GM10248 (cell line): ENCODE measurements at regions not wholly inside any gene's neighbourhood (a gene's known extent, or its start where the extent isn't known, plus 50 kb on each side); places are given as distances from the start of the nearest gene placed in this dataset.
"Not testable (repeated sequence)": the region's sequence is repeated elsewhere in the genome, so short reads cannot be mapped to it uniquely, and the experiment has no call there.

Experiments
- CTCF ChIA-PET: fragments of 300-600 bp; sonication (Branson Sonifier 250); formaldehyde crosslinking; extraction: SDS; loops from one replicate; lab custom pipeline; 2021; ENCODE audit warnings: antibody characterized with exemption; lab: Yijun Ruan, JAX
- POLR2A ChIA-PET: fragments of 350-650 bp; sonication (Branson Sonifier 250); formaldehyde crosslinking; extraction: SDS; loops from one replicate; lab custom pipeline; 2020; ENCODE audit warnings: antibody characterized with exemption; lab: Yijun Ruan, JAX
- DNase-seq: peaks from one replicate; pipeline ENCODE4 v3.0.0; 2012; ENCODE audit errors: extremely low spot score
- TF ChIP-seq, protein P1 (sequence below): IDR thresholded peaks from 2 replicates; pipeline ENCODE4 v1.5.1; 2012; ENCODE audit warnings: mild to moderate bottlenecking, low read depth; ENCODE audit errors: extremely low read depth, missing control alignments, control extremely low read depth

DNA sequence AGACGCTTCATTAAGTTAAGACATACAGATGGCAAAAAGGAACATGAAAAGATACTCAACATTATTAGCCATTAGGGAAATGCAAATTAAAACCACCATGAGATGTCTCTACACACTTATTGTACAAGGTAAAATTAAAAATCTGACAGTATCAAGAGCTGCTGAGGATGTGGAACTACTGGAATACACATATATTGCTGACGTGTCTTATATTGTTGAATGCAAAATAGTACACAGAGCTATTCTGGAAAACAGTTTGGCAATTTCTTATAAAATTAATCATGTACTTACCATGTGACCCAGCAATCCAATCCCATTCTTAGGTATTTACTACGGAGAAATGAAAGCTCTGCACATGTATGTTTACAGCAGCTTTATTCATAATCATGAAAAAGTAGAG is 742.5 kb downstream of the TBC1D22A start:
- POLR2A ChIA-PET = no interaction called here
- CTCF ChIA-PET = interaction anchor here (1.4 kb wide), 1 partner anchor 10 kb away, joined by 5 read pairs; no protein-coding TSS in a partner anchor
- no peak for DNase-seq
- TF ChIP-seq, protein P1, sequence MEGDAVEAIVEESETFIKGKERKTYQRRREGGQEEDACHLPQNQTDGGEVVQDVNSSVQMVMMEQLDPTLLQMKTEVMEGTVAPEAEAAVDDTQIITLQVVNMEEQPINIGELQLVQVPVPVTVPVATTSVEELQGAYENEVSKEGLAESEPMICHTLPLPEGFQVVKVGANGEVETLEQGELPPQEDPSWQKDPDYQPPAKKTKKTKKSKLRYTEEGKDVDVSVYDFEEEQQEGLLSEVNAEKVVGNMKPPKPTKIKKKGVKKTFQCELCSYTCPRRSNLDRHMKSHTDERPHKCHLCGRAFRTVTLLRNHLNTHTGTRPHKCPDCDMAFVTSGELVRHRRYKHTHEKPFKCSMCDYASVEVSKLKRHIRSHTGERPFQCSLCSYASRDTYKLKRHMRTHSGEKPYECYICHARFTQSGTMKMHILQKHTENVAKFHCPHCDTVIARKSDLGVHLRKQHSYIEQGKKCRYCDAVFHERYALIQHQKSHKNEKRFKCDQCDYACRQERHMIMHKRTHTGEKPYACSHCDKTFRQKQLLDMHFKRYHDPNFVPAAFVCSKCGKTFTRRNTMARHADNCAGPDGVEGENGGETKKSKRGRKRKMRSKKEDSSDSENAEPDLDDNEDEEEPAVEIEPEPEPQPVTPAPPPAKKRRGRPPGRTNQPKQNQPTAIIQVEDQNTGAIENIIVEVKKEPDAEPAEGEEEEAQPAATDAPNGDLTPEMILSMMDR = no peak

DNA sequence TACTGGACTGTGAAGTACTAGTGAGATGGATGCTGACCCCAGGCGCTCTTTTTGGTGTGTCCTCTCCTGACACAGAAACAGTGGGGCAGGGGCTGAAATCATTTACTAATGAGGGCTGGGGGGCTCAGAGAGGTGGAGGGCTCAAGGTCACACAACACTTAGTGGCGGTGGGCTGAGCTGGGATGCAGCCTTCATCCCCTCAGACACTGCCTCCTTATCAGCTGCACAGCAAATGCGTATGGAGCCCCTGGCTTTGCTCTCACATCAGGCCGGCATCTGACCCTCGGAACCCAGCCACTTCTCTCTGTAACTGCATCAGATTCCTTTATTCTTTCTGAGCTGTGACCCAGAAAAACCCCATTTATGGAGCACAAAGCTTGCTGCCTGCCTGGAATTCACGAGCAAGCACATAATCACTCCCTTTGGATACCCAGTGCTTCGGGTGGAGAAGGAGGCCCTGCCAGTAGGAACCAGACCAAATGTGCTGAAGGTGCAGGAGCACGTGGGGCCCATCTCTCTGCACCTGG is 736.6 kb downstream of the TBC1D22A start:
- CTCF ChIA-PET = no interaction called here
- POLR2A ChIA-PET = no interaction called here
- DNase-seq = no peak
- TF ChIP-seq, protein P1 = no peak

DNA sequence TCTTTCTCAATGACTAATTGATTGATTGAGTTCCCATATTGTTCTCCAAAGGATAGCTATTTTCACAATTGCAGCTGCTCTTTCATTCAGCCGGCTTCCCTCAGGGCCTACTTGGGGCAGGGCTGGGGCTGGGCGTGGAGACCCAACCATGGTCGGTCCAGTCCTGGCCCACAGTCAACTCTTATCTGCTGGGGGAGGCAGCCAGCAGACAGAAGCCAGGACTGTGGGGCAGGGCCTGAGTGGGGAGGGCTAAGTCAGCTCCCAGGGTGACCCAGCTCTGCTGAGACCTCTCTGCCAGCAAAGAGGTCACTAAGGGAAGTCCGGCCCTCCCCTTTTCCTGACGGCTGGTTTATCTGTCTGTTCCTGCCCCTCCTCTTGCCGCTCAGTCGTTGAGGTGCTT is 735.2 kb downstream of the TBC1D22A start:
- DNase-seq = no peak
- TF ChIP-seq, protein P1 = no peak
- ChIA-PET POLR2A (no interaction called here), CTCF (no interaction called here)

- TF ChIP-seq, protein P1 = no peak
- DNase-seq = no peak
- POLR2A ChIA-PET = no interaction called here
- CTCF ChIA-PET = no interaction called here
These were observed 732.7 kb downstream of the TBC1D22A start for GRCh38 chr22:47495110-47495509.

DNA sequence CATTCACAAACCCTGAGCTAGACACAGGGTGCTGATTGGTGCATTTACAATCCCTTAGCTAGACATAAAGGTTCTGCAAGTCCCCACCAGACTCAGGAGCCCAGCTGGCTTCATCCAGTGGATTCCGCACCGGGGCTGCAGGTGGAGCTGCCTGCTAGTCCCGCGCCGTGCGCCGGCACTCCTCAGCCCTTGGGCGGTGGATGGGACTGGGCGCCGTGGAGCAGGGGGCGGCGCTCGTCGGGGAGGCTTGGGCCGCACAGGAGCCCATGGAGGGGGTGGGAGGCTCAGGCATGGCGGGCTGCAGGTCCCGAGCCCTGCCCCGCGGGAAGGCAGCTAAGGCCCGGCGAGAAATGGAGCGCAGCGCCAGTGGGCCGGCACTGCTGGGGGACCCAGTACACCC is 725.7 kb downstream of the TBC1D22A start:
- CTCF ChIA-PET = interaction anchor here (1.5 kb wide), 1 partner anchor 8 kb away, joined by 4 read pairs; no protein-coding TSS in a partner anchor
- POLR2A ChIA-PET, DNase-seq: not testable (repeated sequence)

GRCh38 chr22:47486569-47487312 is 724.3 kb downstream of the TBC1D22A start:
- CTCF ChIA-PET = interaction anchor here (1.5 kb wide), 1 partner anchor 9 kb away, joined by 4 read pairs; no protein-coding TSS in a partner anchor
- POLR2A ChIA-PET = no interaction called here
- TF ChIP-seq, protein P1 = no peak
- DNase-seq = no peak

GRCh38 chr22:47484960-47485569 is 722.6 kb downstream of the TBC1D22A start:
- ChIA-PET POLR2A (no interaction called here), CTCF (no interaction called here)
- TF ChIP-seq, protein P1 = no peak
- DNase-seq = no peak
